A673 (cell line): ENCODE measurements at regions not wholly inside any gene's neighbourhood (a gene's known extent, or its start where the extent isn't known, plus 50 kb on each side); places are given as distances from the start of the nearest gene placed in this dataset.

ENCODE experiments used
- CTCF ChIP-seq: fragments of 300-800, 200-600 bp; sonication (generic); conservative IDR thresholded peaks from 2 replicates; pipeline ENCODE4 v1.5.1; 2017; ENCODE audit warnings: low read depth, mild to moderate bottlenecking, antibody characterized with exemption, low read length, moderate library complexity, mixed read lengths
- EZH2 ChIP-seq: fragments of 200-600 bp; sonication (generic); IDR thresholded peaks from 2 replicates; pipeline ENCODE4 v1.6.1; 2017; ENCODE audit warnings: borderline replicate concordance, low read depth, mild to moderate bottlenecking, mixed read lengths, antibody characterized with exemption, low read length; ENCODE audit not compliant: poor library complexity, severe bottlenecking

GRCh38 chr2:150011161-150011730 is 423.7 kb upstream of the MMADHC start:
- TF ChIP-seq EZH2 = no peak
- no peak for TF ChIP-seq CTCF
